SK-N-SH (cell line): ENCODE measurements at regions not wholly inside any gene's neighbourhood (a gene's known extent, or its start where the extent isn't known, plus 50 kb on each side); places are given as distances from the start of the nearest gene placed in this dataset.

Experiments
- CTCF ChIA-PET: fragments of 300-600, 350-600 bp; formaldehyde crosslinking; extraction: SDS; loops from one replicate; lab custom pipeline; 2021; lab: Yijun Ruan, JAX
- POLR2A ChIA-PET: fragments of 350-600 bp; sonication (Branson Sonifier 250); formaldehyde crosslinking; extraction: SDS; loops from one replicate; lab custom pipeline; 2020; ENCODE audit warnings: antibody characterized with exemption, inconsistent platforms; lab: Yijun Ruan, JAX
- DNase-seq: peaks from one replicate; pipeline ENCODE4 v3.0.0; 2012
- H2AFZ ChIP-seq: fragments of 200-600 bp; sonication (generic); 2 replicates; pipeline ENCODE4 v1.8.1; 2016; ENCODE audit warnings: antibody characterized with exemption, mild to moderate bottlenecking, low read depth
- H3F3A ChIP-seq: fragments of 200-600 bp; sonication (generic); replicated peaks from 2 replicates; pipeline ENCODE3; 2016; ENCODE audit warnings: antibody characterized with exemption, mild to moderate bottlenecking; ENCODE audit not compliant: insufficient read depth
- H3K27ac ChIP-seq, 2 experiments: fragments of 200-500 bp in 1 of 2; fragments of 200-600 bp in 1 of 2; sonication (Bioruptor generic) in 1 of 2; sonication (generic), shearing (Covaris generic) in 1 of 2; 2 replicates each; pipeline versions ENCODE4 v1.5.1 to v1.6.1; 2014 to 2016; ENCODE audit warnings: low read depth in 2 of 2, inconsistent platforms in 1 of 2, low read length in 1 of 2, mild to moderate bottlenecking in 1 of 2, mixed read lengths in 1 of 2
- H3K27me3 ChIP-seq: fragments of 200-600 bp; sonication (generic), shearing (Covaris generic); 2 replicates; pipeline ENCODE4 v1.6.1; 2016; ENCODE audit warnings: mixed run types; ENCODE audit not compliant: insufficient read depth
- H3K36me3 ChIP-seq, 2 experiments: fragments of 200-500 bp in 1 of 2; fragments of 200-600 bp in 1 of 2; sonication (Bioruptor generic) in 1 of 2; sonication (generic) in 1 of 2; replicated peaks in 1 of 2; 2 replicates each; pipeline versions ENCODE3 to v1.5.1; 2014 to 2016; ENCODE audit warnings: low read length in 1 of 2, mild to moderate bottlenecking in 1 of 2; ENCODE audit not compliant: insufficient read depth in 2 of 2, control insufficient read depth in 1 of 2
- H3K4me1 ChIP-seq, 2 experiments: fragments of 200-500 bp in 1 of 2; fragments of 200-600 bp in 1 of 2; sonication (Bioruptor generic) in 1 of 2; sonication (generic), shearing (Covaris generic) in 1 of 2; 2 replicates each; pipeline versions ENCODE4 v1.5.1 to v1.6.1; 2014 to 2016; ENCODE audit warnings: low read depth in 1 of 2, low read length in 1 of 2, mixed run types in 1 of 2; ENCODE audit not compliant: insufficient read depth in 2 of 2, control insufficient read depth in 1 of 2
- H3K4me2 ChIP-seq: fragments of 200-600 bp; sonication (generic), shearing (Covaris generic); 2 replicates; pipeline ENCODE4 v1.6.1; 2017; ENCODE audit warnings: mixed run types
- H3K4me3 ChIP-seq, 2 experiments: fragments of 200-500 bp in 1 of 2; fragments of 200-600 bp in 1 of 2; sonication (Bioruptor generic) in 1 of 2; sonication (generic), shearing (Covaris generic) in 1 of 2; 2 replicates each; pipeline versions ENCODE4 v1.5.1 to v1.8.1; 2014 to 2016; ENCODE audit warnings: low read depth in 2 of 2, inconsistent platforms in 1 of 2, low read length in 1 of 2, mild to moderate bottlenecking in 1 of 2, mixed read lengths in 1 of 2, moderate library complexity in 1 of 2
- H3K79me2 ChIP-seq: fragments of 200-600 bp; sonication (generic); 2 replicates; pipeline ENCODE4 v1.8.1; 2017; ENCODE audit warnings: mild to moderate bottlenecking; ENCODE audit not compliant: insufficient read depth
- H3K9ac ChIP-seq: fragments of 200-600 bp; sonication (generic); 2 replicates; pipeline ENCODE4 v1.6.1; 2017; ENCODE audit warnings: mixed run types
- H3K9me2 ChIP-seq: fragments of 200-600 bp; sonication (generic); 2 replicates; pipeline ENCODE4 v1.6.1; 2017; ENCODE audit warnings: mixed run types
- H3K9me3 ChIP-seq: fragments of 200-600 bp; sonication (generic); 2 replicates; pipeline ENCODE4 v1.6.1; 2017; ENCODE audit warnings: mixed run types, mild to moderate bottlenecking, moderate library complexity
- H4K20me1 ChIP-seq: fragments of 200-600 bp; sonication (generic); 2 replicates; pipeline ENCODE4 v1.6.1; 2017; ENCODE audit warnings: mild to moderate bottlenecking, mixed run types; ENCODE audit not compliant: insufficient read depth
- CTCF ChIP-seq: fragments of 200-600 bp; sonication (generic); IDR thresholded peaks from 2 replicates; pipeline ENCODE4 v1.6.1; 2017; ENCODE audit warnings: antibody characterized with exemption, mild to moderate bottlenecking, moderate library complexity
- EP300 ChIP-seq, 2 experiments: IDR thresholded peaks; 2 replicates each; pipeline versions ENCODE4 v1.4.0 to v1.6.1; 2012; ENCODE audit warnings: borderline replicate concordance in 1 of 2, low read depth in 1 of 2, low read length in 1 of 2
- EZH2phosphoT487 ChIP-seq: fragments of 200-600 bp; sonication (generic); IDR thresholded peaks from 2 replicates; pipeline ENCODE4 v1.6.1; 2017; ENCODE audit warnings: low read depth, mixed run types, mild to moderate bottlenecking, antibody characterized with exemption, moderate library complexity, borderline replicate concordance
- FOXJ3 ChIP-seq: sonication (generic); formaldehyde crosslinking; IDR thresholded peaks from 2 replicates; pipeline ENCODE4 v1.5.1; 2020; ENCODE audit warnings: mild to moderate bottlenecking, missing genetic modification reagents
- GATA2 ChIP-seq: sonication (generic); formaldehyde crosslinking; IDR thresholded peaks from 2 replicates; pipeline ENCODE4 v1.5.0; 2020; ENCODE audit warnings: mild to moderate bottlenecking, missing genetic modification reagents
- MAX ChIP-seq: IDR thresholded peaks from 2 replicates; pipeline ENCODE4 v1.4.0; 2012; ENCODE audit warnings: low read depth
- PBX3 ChIP-seq: IDR thresholded peaks from 2 replicates; pipeline ENCODE4; 2012
- RAD21 ChIP-seq: IDR thresholded peaks from 2 replicates; pipeline ENCODE4 v1.6.1; 2012; ENCODE audit warnings: mild to moderate bottlenecking, low read length
- RCOR1 ChIP-seq: fragments of 150-350 bp; IDR thresholded peaks from 2 replicates; pipeline ENCODE4 v1.6.1; 2017; ENCODE audit warnings: antibody characterized with exemption, low read length
- REST ChIP-seq: IDR thresholded peaks from 2 replicates; pipeline ENCODE4 v1.6.1; 2012; ENCODE audit warnings: mild to moderate bottlenecking, low read depth, low read length, moderate library complexity
- TAF1 ChIP-seq: IDR thresholded peaks from 2 replicates; pipeline ENCODE4 v1.6.1; 2012; ENCODE audit warnings: low read depth, mild to moderate bottlenecking, low read length, moderate library complexity, borderline replicate concordance
- USF2 ChIP-seq: fragments of 150-350 bp; IDR thresholded peaks from 2 replicates; pipeline ENCODE4 v1.6.1; 2017; ENCODE audit warnings: antibody characterized with exemption, low read length, low read depth, borderline replicate concordance
- YY1 ChIP-seq: IDR thresholded peaks from 2 replicates; pipeline ENCODE4 v1.4.0; 2012; ENCODE audit warnings: low read depth, mild to moderate bottlenecking
- WGBS: methylation state at CpG from one replicate; pipeline ENCODE4 v1.1.6; 2017; ENCODE audit warnings: low lambda C conversion rate; 5-methylcytosine and 5-hydroxymethylcytosine counted together

GRCh38 chr5:118211606-118212005 lies 776.7 kb downstream of the DTWD2 start:
- ChIA-PET CTCF (no interaction called here), POLR2A (no interaction called here)
- H2AFZ ChIP-seq: no peak overlapping the region
- no peaks in the 10 kb centered on the region for H3F3A ChIP-seq
- no peak overlapping the region for H3K4me3 ChIP-seq
- no peak overlapping the region for H3K27ac ChIP-seq
- H3K27me3 ChIP-seq: no peaks in the 10 kb centered on the region
- no peaks in the 10 kb centered on the region for H4K20me1 ChIP-seq
- H3K79me2 ChIP-seq: no peaks in the 10 kb centered on the region
- no peaks in the 10 kb centered on the region for H3K9me2 ChIP-seq
- TF ChIP-seq REST (no peak), EZH2phosphoT487 (no peak), CTCF (no peak), FOXJ3 (CRISPR knock-in tag) (no peak), RCOR1 (no peak), MAX (no peak), PBX3 (no peak), GATA2 (CRISPR knock-in tag) (no peak), EP300 (IDR thresholded peaks at IDR 0.05; ENCODE audit: borderline replicate concordance in 1 of 2, low read depth in 1 of 2, low read length in 1 of 2) (no peak)
- no peak overlapping the region for H3K4me2 ChIP-seq
- no peak overlapping the region for H3K9ac ChIP-seq
- H3K9me3 ChIP-seq: no peaks in the 10 kb centered on the region
- no peak for DNase-seq
- H3K4me1 ChIP-seq: no peaks in the 10 kb centered on the region
- H3K36me3 ChIP-seq: no peaks in the 10 kb centered on the region

- Histone ChIP-seq H3K9me2 (no peaks in the 10 kb centered on the region), H3K9me3 (no peaks in the 10 kb centered on the region), H3K4me3 (no peak overlapping the region), H3K4me1 (no peaks in the 10 kb centered on the region), H3K4me2 (no peak overlapping the region), H4K20me1 (no peaks in the 10 kb centered on the region), H3K27ac (no peak overlapping the region), H2AFZ (no peak overlapping the region), H3K9ac (no peak overlapping the region), H3K27me3 (no peaks in the 10 kb centered on the region), H3K36me3 (no peaks in the 10 kb centered on the region), H3K79me2 (no peaks in the 10 kb centered on the region), H3F3A (no peaks in the 10 kb centered on the region)
- ChIA-PET POLR2A (no interaction called here), CTCF (no interaction called here)
- no peak for DNase-seq
- TF ChIP-seq YY1 (no peak), MAX (no peak), TAF1 (no peak), USF2 (no peak), EP300 (IDR thresholded peaks at IDR 0.05; ENCODE audit: borderline replicate concordance in 1 of 2, low read depth in 1 of 2, low read length in 1 of 2) (no peak), RAD21 (no peak)
- 85% methylated on average over 6 of the region's 23 CpGs for WGBS
These were observed 780.3 kb downstream of the DTWD2 start for GRCh38 chr5:118208031-118208453.
